Fibroblast of pulmonary artery (primary cell): ENCODE measurements at regions not wholly inside any gene's neighbourhood (a gene's known extent, or its start where the extent isn't known, plus 50 kb on each side); places are given as distances from the start of the nearest gene placed in this dataset.

ENCODE experiments used
- DNase-seq: peaks from one replicate; pipeline ENCODE4 v3.0.0-alpha.2; 2010; ENCODE audit warnings: low read depth
- H3K4me3 ChIP-seq: replicated peaks from 2 replicates; pipeline ENCODE4 v1.5.1; 2011; ENCODE audit warnings: low read depth, mild to moderate bottlenecking, control low read depth, low read length, moderate library complexity
- CTCF ChIP-seq: IDR thresholded peaks from 2 replicates; pipeline ENCODE4 v1.5.1; 2011; ENCODE audit warnings: mild to moderate bottlenecking, control low read depth, low read length, inconsistent platforms; ENCODE audit errors: missing control alignments

GRCh38 chr10:78526347-78526746, 492.7 kb downstream of the RPS24 start:
- TF ChIP-seq CTCF, result no peak
- DNase-seq, result no peak
- H3K4me3 ChIP-seq, result no peak overlapping the region

- no peak overlapping the region for H3K4me3 ChIP-seq
- no peak for TF ChIP-seq CTCF
- no peak for DNase-seq
These were observed 493.6 kb downstream of the RPS24 start for GRCh38 chr10:78527296-78527695.

- no peak overlapping the region for H3K4me3 ChIP-seq
- no peak for DNase-seq
- TF ChIP-seq CTCF, result no peak
These were observed 495.1 kb downstream of the RPS24 start for GRCh38 chr10:78528749-78529204.

- H3K4me3 ChIP-seq, result no peak overlapping the region
- TF ChIP-seq CTCF, result no peak
- DNase-seq, result no peak
These were observed 495.6 kb downstream of the RPS24 start for GRCh38 chr10:78529262-78529661.

GRCh38 chr10:78531088-78531487, 497.4 kb downstream of the RPS24 start:
- DNase-seq, result no peak
- no peak for TF ChIP-seq CTCF
- no peak overlapping the region for H3K4me3 ChIP-seq

- DNase-seq, result no peak
- no peak for TF ChIP-seq CTCF
- H3K4me3 ChIP-seq, result no peak overlapping the region
These were observed 498.9 kb downstream of the RPS24 start for GRCh38 chr10:78532480-78533042.

GRCh38 chr10:78533098-78533497, 499.4 kb downstream of the RPS24 start:
- no peak overlapping the region for H3K4me3 ChIP-seq
- TF ChIP-seq CTCF, result no peak
- DNase-seq, result no peak
